ENCODE measurements at regions not wholly inside any gene's neighbourhood (a gene's known extent, or its start where the extent isn't known, plus 50 kb on each side); places are given as distances from the start of the nearest gene placed in this dataset.

GRCh38 chr11:92154611-92155010 is 70.0 kb upstream of the FAT3 start:
- TF ChIP-seq POLR2A (IDR thresholded peaks at IDR 0.05) = no peak
- no peak for TF ChIP-seq CTCF (IDR thresholded peaks at IDR 0.05 in 4 of 5, conservative IDR thresholded peaks at IDR 0.05 in 1 of 5)
